B cell (primary cell): ENCODE measurements at regions not wholly inside any gene's neighbourhood (a gene's known extent, or its start where the extent isn't known, plus 50 kb on each side); places are given as distances from the start of the nearest gene placed in this dataset.

ENCODE experiments used
- ATAC-seq: fragments of 200-7000 bp; cut with Tn5 transposase; one replicate; pipeline ENCODE4 v1.10.0; 2021; ENCODE audit warnings: low read depth, mild to moderate bottlenecking, moderate number of reproducible peaks, moderate library complexity
- CTCF ChIA-PET: fragments of 350-600 bp; sonication (Branson Sonifier 250); formaldehyde crosslinking; loops from one replicate; lab custom pipeline; 2021; ENCODE audit warnings: antibody characterized with exemption, inconsistent platforms; lab: Charles Lee
- POLR2A ChIA-PET: fragments of 350-600 bp; sonication (Branson Sonifier 250); formaldehyde crosslinking; loops from one replicate; lab custom pipeline; 2021; ENCODE audit warnings: antibody characterized with exemption; lab: Charles Lee
- DNase-seq: peaks from one replicate; pipeline ENCODE4 v3.0.0; 2013
- H2AFZ ChIP-seq: 2 replicates; pipeline ENCODE4 v1.6.1; 2012; ENCODE audit warnings: mild to moderate bottlenecking, low read depth, low read length; ENCODE audit not compliant: insufficient read depth, poor library complexity, severe bottlenecking
- H3K27ac ChIP-seq, 2 donors: 1 replicate in 1 of 2; 2 replicates in 1 of 2; pipeline ENCODE4 v1.5.1; 2012 to 2013; ENCODE audit warnings: low read length in 2 of 2, mild to moderate bottlenecking in 2 of 2, moderate library complexity in 1 of 2
- H3K27me3 ChIP-seq, 4 experiments: fragments of 200-600 bp in 1 of 4; sonication (generic) in 1 of 4; replicated peaks in 1 of 4; 1 replicate in 2 of 4; 2 replicates in 2 of 4; pipeline versions ENCODE4 v1.6.1 to v1.7.0; 2013 to 2016; ENCODE audit warnings: low read length in 3 of 4, mild to moderate bottlenecking in 2 of 4, mixed read lengths in 1 of 4, moderate library complexity in 1 of 4; ENCODE audit not compliant: insufficient read depth in 4 of 4, control insufficient read depth in 3 of 4; ENCODE audit errors: control extremely low read depth in 1 of 4
- H3K36me3 ChIP-seq, 2 experiments: replicated peaks in 1 of 2; 1 replicate in 1 of 2; 2 replicates in 1 of 2; pipeline versions ENCODE4 v1.6.1 to v1.7.1; 2013; ENCODE audit warnings: low read length in 1 of 2; ENCODE audit not compliant: insufficient read depth in 2 of 2, control insufficient read depth in 1 of 2; ENCODE audit errors: control extremely low read depth in 1 of 2, extremely low read depth in 1 of 2
- H3K4me1 ChIP-seq, 2 donors: fragments of 200-600 bp in 1 of 2; sonication (generic) in 1 of 2; 1 replicate in 1 of 2; 2 replicates in 1 of 2; pipeline versions ENCODE4 v1.5.1 to v1.6.1; 2013 to 2017; ENCODE audit warnings: low read length in 2 of 2; ENCODE audit not compliant: control insufficient read depth in 2 of 2, insufficient read depth in 2 of 2
- H3K4me2 ChIP-seq: replicated peaks from 2 replicates; pipeline ENCODE3; 2012; ENCODE audit warnings: mild to moderate bottlenecking, low read depth, low read length; ENCODE audit not compliant: poor library complexity, severe bottlenecking
- H3K4me3 ChIP-seq, 5 experiments: fragments of 200-600 bp in 1 of 5; sonication (generic) in 1 of 5; 1 replicate in 3 of 5; 2 replicates in 2 of 5; pipeline versions ENCODE4 v1.5.1 to v1.7.0; 2011 to 2016; ENCODE audit warnings: low read length in 4 of 5, mild to moderate bottlenecking in 4 of 5, low read depth in 2 of 5, control low read depth in 1 of 5, moderate library complexity in 1 of 5; ENCODE audit not compliant: insufficient read depth in 1 of 5; ENCODE audit errors: control extremely low read depth in 1 of 5, extremely low read depth in 1 of 5
- H3K79me2 ChIP-seq: fragments of 200-600 bp; sonication (generic); one replicate; pipeline ENCODE4 v1.6.0; 2016; ENCODE audit warnings: low read length; ENCODE audit not compliant: control insufficient read depth, insufficient read depth
- H3K9ac ChIP-seq: fragments of 200-600 bp; sonication (generic); 2 replicates; pipeline ENCODE4 v1.6.1; 2017; ENCODE audit warnings: mild to moderate bottlenecking, low read length, moderate library complexity
- H3K9me3 ChIP-seq, 3 donors: one replicate each; pipeline versions ENCODE4 v1.6.1 to v1.7.1; 2013; ENCODE audit warnings: low read length in 2 of 3; ENCODE audit not compliant: control insufficient read depth in 2 of 3, insufficient read depth in 1 of 3; ENCODE audit errors: control extremely low read depth in 1 of 3
- H4K20me1 ChIP-seq: 2 replicates; pipeline ENCODE4 v1.6.0; 2012; ENCODE audit warnings: mild to moderate bottlenecking, low read length; ENCODE audit not compliant: insufficient read depth, control insufficient read depth, poor library complexity, severe bottlenecking
- H3K27ac Mint-ChIP-seq: one replicate; pipeline ENCODE4 v1.8.0; 2021; ENCODE audit warnings: mixed read lengths
- H3K27me3 Mint-ChIP-seq: one replicate; pipeline ENCODE4 v1.8.0; 2021; ENCODE audit warnings: mixed read lengths
- H3K4me1 Mint-ChIP-seq: one replicate; pipeline ENCODE4 v1.8.0; 2021; ENCODE audit warnings: mixed read lengths
- H3K4me3 Mint-ChIP-seq: one replicate; pipeline ENCODE4 v1.8.0; 2021; ENCODE audit warnings: mixed read lengths
- H3K9me3 Mint-ChIP-seq: one replicate; pipeline ENCODE4 v1.8.0; 2022; ENCODE audit warnings: mixed read lengths; ENCODE audit not compliant: insufficient read depth
- CTCF ChIP-seq: fragments of 200-600 bp; IDR thresholded peaks from one replicate; pipeline ENCODE4 v1.8.0; 2022; ENCODE audit warnings: antibody characterized with exemption, mild to moderate bottlenecking
- EZH2 ChIP-seq: IDR thresholded peaks from 2 replicates; pipeline ENCODE4 v1.6.1; 2012; ENCODE audit warnings: borderline replicate concordance, low read depth, mild to moderate bottlenecking, moderate library complexity, low read length; ENCODE audit not compliant: insufficient read depth, poor library complexity, severe bottlenecking
- WGBS: methylation state at CpG from one replicate; pipeline ENCODE4 v1.1.5; 2013; ENCODE audit warnings: missing lambda C conversion rate; ENCODE audit not compliant: insufficient coverage; 5-methylcytosine and 5-hydroxymethylcytosine counted together
- intact Hi-C: fragments of 100-400 bp; cut with micrococcal nuclease; formaldehyde crosslinking; loops from one replicate; pipeline ENCODE4 v1.10.0; 2022

- 55% methylated on average over 1 of the region's 3 CpGs for WGBS
- H3K4me2 ChIP-seq = no peak overlapping the region
- Mint-ChIP-seq H3K27me3 (no peaks in the 10 kb centered on the region), H3K27ac (no peak overlapping the region), H3K9me3 (no peaks in the 10 kb centered on the region), H3K4me3 (no peak overlapping the region), H3K4me1 (no peaks in the 10 kb centered on the region)
- POLR2A ChIA-PET = no interaction called here
- no peaks in the 10 kb centered on the region for H3K36me3 ChIP-seq
- ATAC-seq (no peak), DNase-seq (no peak)
- H3K4me1 ChIP-seq = no peaks in the 10 kb centered on the region
- H3K79me2 ChIP-seq = no peaks in the 10 kb centered on the region
- no peak overlapping the region for H3K27ac ChIP-seq
- CTCF ChIA-PET = no interaction called here
- H3K4me3 ChIP-seq = no peak overlapping the region
- no peaks in the 10 kb centered on the region for H4K20me1 ChIP-seq
- intact Hi-C loops = no loop called here
- no peaks in the 10 kb centered on the region for H3K27me3 ChIP-seq
- no peak overlapping the region for H2AFZ ChIP-seq
- no peaks in the 10 kb centered on the region for H3K9me3 ChIP-seq
- TF ChIP-seq CTCF (no peak), EZH2 (no peak)
- no peak overlapping the region for H3K9ac ChIP-seq
Measured at GRCh38 chr16:6722786-6723185, 609.9 kb upstream of the RBFOX1 start.

- no peak overlapping the region for H3K9ac ChIP-seq
- CTCF ChIA-PET = interaction anchor here (0.9 kb wide), 1 partner anchor 11 kb away, joined by 3 read pairs; no protein-coding TSS in a partner anchor
- H3K4me1 Mint-ChIP-seq = no peaks in the 10 kb centered on the region
- POLR2A ChIA-PET = no interaction called here
- no peak overlapping the region for H3K27ac Mint-ChIP-seq
- H4K20me1 ChIP-seq = no peaks in the 10 kb centered on the region
- ATAC-seq = no peak
- no peaks in the 10 kb centered on the region for H3K4me1 ChIP-seq
- no peaks in the 10 kb centered on the region for H3K27me3 Mint-ChIP-seq
- H3K36me3 ChIP-seq = no peaks in the 10 kb centered on the region
- no peaks in the 10 kb centered on the region for H3K79me2 ChIP-seq
- no peak for DNase-seq
- no peak overlapping the region for H3K27ac ChIP-seq
- no peak overlapping the region for H2AFZ ChIP-seq
- intact Hi-C loops = no loop called here
- H3K9me3 ChIP-seq = peaks cover 0 to 6% (median 0%) of the 10 kb centered on the region in 3 donors
- H3K4me3 ChIP-seq = no peak overlapping the region
- no peak overlapping the region for H3K4me3 Mint-ChIP-seq
- H3K27me3 ChIP-seq = no peaks in the 10 kb centered on the region
- H3K9me3 Mint-ChIP-seq = peaks cover 3% of the 10 kb centered on the region
- WGBS = 45% methylated on average over 3 of the region's 3 CpGs
- no peak for TF ChIP-seq EZH2
- no peak for TF ChIP-seq CTCF
- H3K4me2 ChIP-seq = no peak overlapping the region
Measured at GRCh38 chr16:6714510-6714909, 618.1 kb upstream of the RBFOX1 start.
